A549 (cell line): ENCODE measurements at regions not wholly inside any gene's neighbourhood (a gene's known extent, or its start where the extent isn't known, plus 50 kb on each side); places are given as distances from the start of the nearest gene placed in this dataset.
"Not testable (repeated sequence)": the region's sequence is repeated elsewhere in the genome, so short reads cannot be mapped to it uniquely, and the experiment has no call there.

Source experiments
- ATAC-seq, 2 experiments: fragments of 200-7000 bp in 1 of 2; fragments of >200 bp in 1 of 2; cut with Nextera tagmentation in 1 of 2; cut with Tn5 transposase in 1 of 2; 3 replicates each; pipeline versions ENCODE4 v1.8.0 to v1.9.1; 2018 to 2020; ENCODE audit warnings: mild to moderate bottlenecking in 1 of 2, moderate library complexity in 1 of 2
- CTCF ChIA-PET: fragments of 300-600 bp; sonication (Branson Sonifier 250); formaldehyde crosslinking; extraction: SDS; loops from one replicate; lab custom pipeline; 2021; ENCODE audit warnings: antibody characterized with exemption, inconsistent platforms; lab: Yijun Ruan, JAX
- POLR2A ChIA-PET: fragments of 350-600 bp; formaldehyde crosslinking; extraction: SDS; loops from one replicate; lab custom pipeline; 2021; ENCODE audit warnings: antibody characterized with exemption, inconsistent platforms; lab: Yijun Ruan, JAX
- DNase-seq, 2 experiments: peaks; one replicate each; pipeline versions ENCODE4 v3.0.0 to v3.0.0-alpha.2; 2011 to 2016; ENCODE audit warnings: low read depth in 1 of 2, low spot score in 1 of 2
- FAIRE-seq: peaks from 2 replicates; lab custom pipeline; 2011; peaks lifted over from hg19 to GRCh38; lab: Jason Lieb, UNC
- H3K27ac ChIP-seq, 2 experiments: fragments of >200 bp; sonication (Bioruptor Twin); formaldehyde crosslinking; 3 replicates each; pipeline ENCODE4 v1.5.1; 2016 to 2017
- H3K4me1 ChIP-seq: fragments of >200 bp; sonication (Bioruptor Twin); formaldehyde crosslinking; 3 replicates; pipeline ENCODE4 v1.6.1; 2016
- H3K4me2 ChIP-seq: fragments of >200 bp; sonication (Bioruptor Twin); formaldehyde crosslinking; 3 replicates; pipeline ENCODE4 v1.6.1; 2016
- H3K4me3 ChIP-seq: fragments of >200 bp; sonication (Bioruptor Twin); formaldehyde crosslinking; 3 replicates; pipeline ENCODE4 v1.5.1; 2016
- H3K9me3 ChIP-seq: fragments of >200 bp; sonication (Bioruptor Twin); formaldehyde crosslinking; 3 replicates; pipeline ENCODE4 v1.6.1; 2016
- CEBPB ChIP-seq, 2 experiments: fragments of >200 bp in 1 of 2; sonication (Bioruptor Twin) in 1 of 2; formaldehyde crosslinking in 1 of 2; IDR thresholded peaks; 2 replicates each; pipeline ENCODE4 v1.6.1; 2012 to 2016
- CHD2 ChIP-seq: fragments of 150-350 bp; IDR thresholded peaks from 2 replicates; pipeline ENCODE4 v1.6.1; 2014; ENCODE audit warnings: low read length; ENCODE audit not compliant: partially characterized antibody
- CTCF ChIP-seq: fragments of >200 bp; sonication (Bioruptor Twin); formaldehyde crosslinking; IDR thresholded peaks from 3 replicates; pipeline ENCODE4 v1.5.1; 2016
- EHMT2 ChIP-seq: fragments of 200-600 bp; sonication (generic); IDR thresholded peaks from 2 replicates; pipeline ENCODE4 v1.6.1; 2016; ENCODE audit warnings: antibody characterized with exemption, low read depth, mild to moderate bottlenecking, moderate library complexity
- ELK1 ChIP-seq: fragments of 150-350 bp; IDR thresholded peaks from 2 replicates; pipeline ENCODE4 v1.6.1; 2014; ENCODE audit warnings: low read depth, mild to moderate bottlenecking, low read length
- EP300 ChIP-seq, 2 experiments: fragments of >200 bp; sonication (Bioruptor Twin); formaldehyde crosslinking; IDR thresholded peaks; 2 replicates in 1 of 2; 3 replicates in 1 of 2; pipeline ENCODE4 v1.6.1; 2016 to 2017
- FOSL2 ChIP-seq, 2 experiments: fragments of 450-650 bp in 1 of 2; fragments of >200 bp in 1 of 2; sonication (Bioruptor Twin) in 1 of 2; formaldehyde crosslinking; IDR thresholded peaks; 2 replicates each; pipeline versions ENCODE4 v1.5.0 to v1.6.1; 2016 to 2020; ENCODE audit warnings: mild to moderate bottlenecking in 1 of 2, moderate library complexity in 1 of 2
- HDAC2 ChIP-seq: fragments of 200-600 bp; sonication (generic); IDR thresholded peaks from 2 replicates; pipeline ENCODE4 v1.6.1; 2016
- HMGXB4 ChIP-seq: fragments of 250-450 bp; sonication (Bioruptor Pico); IDR thresholded peaks from 2 replicates; pipeline ENCODE4 v1.5.0; 2021; ENCODE audit warnings: mild to moderate bottlenecking, moderate library complexity, borderline replicate concordance
- HOXA7 ChIP-seq: fragments of 250-450 bp; sonication (Bioruptor Pico); IDR thresholded peaks from 2 replicates; pipeline ENCODE4 v1.5.0; 2020; ENCODE audit warnings: mild to moderate bottlenecking, moderate library complexity
- HOXB13 ChIP-seq: fragments of 250-450 bp; sonication (Bioruptor Pico); IDR thresholded peaks from 2 replicates; pipeline ENCODE4 v1.5.0; 2020; ENCODE audit warnings: low read depth, mild to moderate bottlenecking, moderate library complexity
- HOXB5 ChIP-seq: fragments of 250-450 bp; sonication (Bioruptor Pico); IDR thresholded peaks from 2 replicates; pipeline ENCODE4 v1.5.0; 2020; ENCODE audit warnings: mild to moderate bottlenecking, moderate library complexity
- JUN ChIP-seq, 2 experiments: fragments of >200 bp; sonication (Bioruptor Twin); formaldehyde crosslinking; IDR thresholded peaks; 2 replicates in 1 of 2; 3 replicates in 1 of 2; pipeline ENCODE4 v1.6.1; 2016 to 2017
- KDM1A ChIP-seq: fragments of 200-600 bp; sonication (generic); IDR thresholded peaks from 2 replicates; pipeline ENCODE4 v1.6.1; 2016; ENCODE audit warnings: low read depth, mild to moderate bottlenecking
- MYC ChIP-seq: IDR thresholded peaks from 2 replicates; pipeline ENCODE4 v1.6.1; 2012; ENCODE audit warnings: mild to moderate bottlenecking, inconsistent platforms, low read length, improper control_type of control experiment, borderline replicate concordance
- NFE2L2 ChIP-seq: fragments of 150-350 bp; conservative IDR thresholded peaks from 2 replicates; pipeline ENCODE4 v1.6.1; 2014; ENCODE audit warnings: low read length
- NR3C1 ChIP-seq: fragments of >200 bp; sonication (Bioruptor Twin); formaldehyde crosslinking; IDR thresholded peaks from 3 replicates; pipeline ENCODE4 v1.6.1; 2017
- PBX3 ChIP-seq: IDR thresholded peaks from 2 replicates; pipeline ENCODE4 v1.6.1; 2012
- POLR2A ChIP-seq: IDR thresholded peaks from 2 replicates; pipeline ENCODE4 v1.6.1; 2012; ENCODE audit warnings: mild to moderate bottlenecking, low read length
- POLR2AphosphoS2 ChIP-seq: conservative IDR thresholded peaks from 2 replicates; pipeline ENCODE4 v1.6.1; 2012; ENCODE audit warnings: low read length, improper control_type of control experiment, inconsistent platforms
- RAD21 ChIP-seq, 2 experiments: fragments of >200 bp in 1 of 2; sonication (Bioruptor Twin) in 1 of 2; formaldehyde crosslinking in 1 of 2; IDR thresholded peaks in 1 of 2; conservative IDR thresholded peaks in 1 of 2; 2 replicates in 1 of 2; 3 replicates in 1 of 2; pipeline ENCODE4 v1.6.1; 2012 to 2018; ENCODE audit warnings: inconsistent platforms in 1 of 2
- RARB ChIP-seq: fragments of 250-450 bp; sonication (Bioruptor Pico); IDR thresholded peaks from 2 replicates; pipeline ENCODE4 v1.8.0; 2021; ENCODE audit warnings: mild to moderate bottlenecking, moderate library complexity
- RFX5 ChIP-seq: fragments of 450-650 bp; IDR thresholded peaks from 2 replicates; pipeline ENCODE4 v1.7.1; 2014; ENCODE audit warnings: antibody characterized with exemption, mild to moderate bottlenecking, moderate library complexity
- RNF2 ChIP-seq: fragments of 200-600 bp; sonication (generic); IDR thresholded peaks from 2 replicates; pipeline ENCODE4 v1.6.1; 2016; ENCODE audit warnings: low read depth, mild to moderate bottlenecking, antibody characterized with exemption, moderate library complexity, borderline replicate concordance
- SREBF2 ChIP-seq: fragments of 450-650 bp; IDR thresholded peaks from 2 replicates; pipeline ENCODE4 v1.6.1; 2014; ENCODE audit warnings: mild to moderate bottlenecking, moderate library complexity
- TP53 ChIP-seq: fragments of 250-450 bp; sonication (Bioruptor Pico); IDR thresholded peaks from 2 replicates; pipeline ENCODE4 v1.5.0; 2021; ENCODE audit warnings: mild to moderate bottlenecking, moderate library complexity
- ZSCAN20 ChIP-seq: fragments of 250-450 bp; sonication (Bioruptor Pico); IDR thresholded peaks from 2 replicates; pipeline ENCODE4 v1.8.0; 2022; ENCODE audit warnings: mild to moderate bottlenecking, moderate library complexity
- WGBS: methylation state at CpG from one replicate; pipeline ENCODE4 v1.1.6; 2017; ENCODE audit errors: missing lambda C conversion rate; 5-methylcytosine and 5-hydroxymethylcytosine counted together
- TF ChIP-seq, protein P1 (sequence below): fragments of >200 bp; sonication (Bioruptor Twin); formaldehyde crosslinking; IDR thresholded peaks from 2 replicates; pipeline ENCODE4 v1.6.1; 2016
- TF ChIP-seq, protein P2 (sequence below): IDR thresholded peaks from 2 replicates; pipeline ENCODE4 v1.6.1; 2012

DNA sequence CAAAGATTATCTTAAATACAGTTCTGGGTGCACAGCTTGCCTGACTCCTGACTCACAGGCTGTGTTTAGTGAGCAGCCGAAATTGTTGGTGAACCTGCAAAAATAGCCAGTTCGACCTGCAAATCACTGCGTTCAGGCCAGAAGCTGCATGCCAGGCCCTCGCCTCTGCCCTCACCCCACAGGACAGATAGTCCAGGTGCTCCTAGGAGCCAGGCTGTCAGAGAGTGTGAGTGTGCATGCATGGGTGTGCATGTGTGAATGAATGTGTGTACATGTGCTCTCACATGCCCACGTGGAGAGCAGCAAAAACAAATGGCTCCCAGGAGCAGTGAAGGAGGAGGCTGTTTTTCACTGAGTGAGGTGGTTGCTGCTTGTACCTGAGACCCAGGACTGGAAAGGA is 131.8 kb downstream of the ABCC12 start:
- H3K4me3 ChIP-seq, result no peak overlapping the region
- H3K4me1 ChIP-seq, result no peaks in the 10 kb centered on the region
- no peak for ATAC-seq
- ChIA-PET POLR2A (no interaction called here), CTCF (interaction anchor here (1.2 kb wide), 1 partner anchor 46 kb away, joined by 3 read pairs; no protein-coding TSS in a partner anchor)
- no peak for TF ChIP-seq POLR2AphosphoS2
- TF ChIP-seq RFX5, result no peak
- TF ChIP-seq FOSL2 (IDR thresholded peaks at IDR 0.05), result no peak
- TF ChIP-seq FOSL2 (CRISPR knock-in tag; IDR thresholded peaks at IDR 0.05), result no peak
- no peak for TF ChIP-seq HOXB5 (CRISPR knock-in tag)
- no peak for TF ChIP-seq CEBPB (IDR thresholded peaks at IDR 0.05)
- TF ChIP-seq SREBF2, result no peak
- TF ChIP-seq HDAC2, result no peak
- no peak for TF ChIP-seq NFE2L2
- no peak for TF ChIP-seq ZSCAN20
- TF ChIP-seq POLR2A, result no peak
- no peak for TF ChIP-seq CHD2
- TF ChIP-seq MYC, result no peak
- no peak for TF ChIP-seq KDM1A
- no peak for TF ChIP-seq RARB
- no peak for TF ChIP-seq ELK1
- no peak for TF ChIP-seq JUN (IDR thresholded peaks at IDR 0.05)
- no peak for TF ChIP-seq RNF2
- TF ChIP-seq, protein P1, sequence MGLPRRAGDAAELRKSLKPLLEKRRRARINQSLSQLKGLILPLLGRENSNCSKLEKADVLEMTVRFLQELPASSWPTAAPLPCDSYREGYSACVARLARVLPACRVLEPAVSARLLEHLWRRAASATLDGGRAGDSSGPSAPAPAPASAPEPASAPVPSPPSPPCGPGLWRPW, result no peak
- TF ChIP-seq TP53 (CRISPR knock-in tag), result no peak
- DNase-seq, result no peak
- no peak overlapping the region for H3K4me2 ChIP-seq
- H3K27ac ChIP-seq, result no peak overlapping the region
- WGBS, result 52% methylated on average over 4 of the region's 5 CpGs
- FAIRE-seq, result no peak
- H3K9me3 ChIP-seq, result no peaks in the 10 kb centered on the region

GRCh38 chr16:48022496-48022895 is 133.3 kb downstream of the ABCC12 start:
- FAIRE-seq (no peak), ATAC-seq (no peak), DNase-seq (no peak)
- no peak for TF ChIP-seq HMGXB4 (CRISPR knock-in tag)
- TF ChIP-seq HOXB5 (CRISPR knock-in tag), result no peak
- TF ChIP-seq RNF2, result no peak
- TF ChIP-seq ZSCAN20, result no peak
- TF ChIP-seq EP300 (IDR thresholded peaks at IDR 0.05), result no peak
- TF ChIP-seq EHMT2, result no peak
- TF ChIP-seq PBX3, result no peak
- no peak for TF ChIP-seq RAD21 (conservative IDR thresholded peaks at IDR 0.05 in 1 of 2, IDR thresholded peaks at IDR 0.05 in 1 of 2)
- TF ChIP-seq HOXB13 (CRISPR knock-in tag), result no peak
- TF ChIP-seq, protein P2, sequence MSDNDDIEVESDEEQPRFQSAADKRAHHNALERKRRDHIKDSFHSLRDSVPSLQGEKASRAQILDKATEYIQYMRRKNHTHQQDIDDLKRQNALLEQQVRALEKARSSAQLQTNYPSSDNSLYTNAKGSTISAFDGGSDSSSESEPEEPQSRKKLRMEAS, result no peak
- no peak for TF ChIP-seq KDM1A
- TF ChIP-seq HOXA7 (CRISPR knock-in tag), result no peak
- no peak for TF ChIP-seq TP53 (CRISPR knock-in tag)
- TF ChIP-seq CHD2, result no peak
- TF ChIP-seq CTCF, result no peak
- TF ChIP-seq POLR2AphosphoS2, result no peak
- no peak for TF ChIP-seq NR3C1
- no peak overlapping the region for H3K4me2 ChIP-seq
- H3K9me3 ChIP-seq, result no peaks in the 10 kb centered on the region
- WGBS, result 72% methylated on average over 5 of the region's 5 CpGs
- no peak overlapping the region for H3K27ac ChIP-seq
- POLR2A ChIA-PET, result no interaction called here
- no peak overlapping the region for H3K4me3 ChIP-seq
- H3K4me1 ChIP-seq, result no peaks in the 10 kb centered on the region
- CTCF ChIA-PET, result interaction anchor here (0.8 kb wide), 1 partner anchor 49 kb away, joined by 3 read pairs; no protein-coding TSS in a partner anchor

DNA sequence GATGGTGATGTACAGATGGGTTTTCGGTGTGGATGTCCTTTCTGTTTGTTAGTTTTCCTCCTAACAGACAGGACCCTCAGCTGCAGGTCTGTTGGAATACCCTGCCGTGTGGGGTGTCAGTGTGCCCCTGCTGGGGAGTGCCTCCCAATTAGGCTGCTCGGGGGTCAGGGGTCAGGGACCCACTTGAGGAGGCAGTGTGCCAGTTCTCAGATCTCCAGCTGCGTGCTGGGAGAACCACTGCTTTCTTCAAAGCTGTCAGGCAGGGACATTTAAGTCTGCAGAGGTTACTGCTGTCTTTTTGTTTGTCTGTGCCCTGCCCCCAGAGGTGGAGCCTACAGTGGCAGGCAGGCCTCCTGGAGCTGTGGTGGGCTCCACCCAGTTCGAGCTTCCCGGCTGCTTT is 135.2 kb downstream of the ABCC12 start:
- POLR2A ChIA-PET, FAIRE-seq, H3K27ac ChIP-seq, H3K4me1 ChIP-seq, H3K9me3 ChIP-seq, CTCF ChIA-PET, H3K4me3 ChIP-seq, DNase-seq, H3K4me2 ChIP-seq, ATAC-seq: not testable (repeated sequence)
- WGBS, result 44% methylated on average over 3 of the region's 6 CpGs
